ENCODE measurements at regions not wholly inside any gene's neighbourhood (a gene's known extent, or its start where the extent isn't known, plus 50 kb on each side); places are given as distances from the start of the nearest gene placed in this dataset.
"Not testable (repeated sequence)": the region's sequence is repeated elsewhere in the genome, so short reads cannot be mapped to it uniquely, and the experiment has no call there.

DNA sequence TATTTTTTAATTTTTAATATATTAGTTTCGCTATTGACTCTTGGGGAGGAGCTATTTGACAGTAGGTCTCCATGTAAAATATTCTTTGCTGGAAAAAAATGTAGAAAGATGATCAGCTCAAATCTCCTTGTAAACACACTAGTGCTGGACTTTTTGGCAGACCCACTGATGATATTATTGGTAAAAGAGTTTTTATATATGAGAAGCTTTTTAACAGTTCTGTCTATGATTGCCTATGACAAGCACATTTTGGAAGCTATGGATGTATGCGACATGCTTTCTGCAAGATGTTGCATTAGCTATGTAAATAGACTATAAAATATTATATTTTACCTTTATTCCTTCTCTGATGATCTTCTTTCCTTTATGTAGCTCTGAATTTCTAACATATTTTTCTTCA lies 928.5 kb downstream of the DNAJB9 start:
- in situ Hi-C loops (cut with MboI; ENCODE audit: low sequenced_read_pairs) = no loop called here
- H3K27me3 ChIP-seq (ENCODE audit: low read depth) = no peaks in the 10 kb centered on the region
- no peak for DNase-seq (ENCODE audit: low spot score in 2 of 2)

DNA sequence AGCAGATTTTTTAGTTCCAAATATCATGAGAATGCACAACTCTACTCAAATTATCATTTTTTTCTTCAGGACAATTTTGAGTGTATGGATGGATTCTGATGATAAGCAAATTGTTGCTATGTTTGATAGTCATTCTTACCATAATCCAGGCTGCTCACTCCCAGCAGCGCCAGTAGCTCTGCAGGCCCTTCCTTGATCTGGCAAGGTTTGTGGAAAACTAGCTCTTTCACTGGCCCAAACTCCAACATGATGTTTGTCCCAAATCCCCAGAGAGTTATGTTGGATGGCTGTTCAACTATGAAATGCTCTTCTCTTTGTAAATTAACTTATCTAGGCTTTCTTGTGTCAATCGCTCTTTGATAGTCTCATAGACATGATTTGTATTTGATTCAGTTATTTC lies 933.7 kb downstream of the DNAJB9 start:
- H3K9me3 ChIP-seq = no peaks in the 10 kb centered on the region
- H3K27me3 ChIP-seq (ENCODE audit: low read depth) = no peaks in the 10 kb centered on the region
- no peaks in the 10 kb centered on the region for H3K4me1 ChIP-seq
- no peaks in the 10 kb centered on the region for H3K36me3 ChIP-seq (replicated peaks)
- in situ Hi-C loops (cut with MboI; ENCODE audit: low sequenced_read_pairs) = no loop called here
- DNase-seq (ENCODE audit: low spot score in 2 of 2) = no peak
- H3K4me3 ChIP-seq = no peak overlapping the region

More for the DNA sequence above, 928.5 kb downstream of the DNAJB9 start:
- no peak overlapping the region for H3K4me3 ChIP-seq
- H3K4me1 ChIP-seq = no peaks in the 10 kb centered on the region
- H3K9me3 ChIP-seq = no peaks in the 10 kb centered on the region
- H3K36me3 ChIP-seq (replicated peaks) = no peaks in the 10 kb centered on the region

DNA sequence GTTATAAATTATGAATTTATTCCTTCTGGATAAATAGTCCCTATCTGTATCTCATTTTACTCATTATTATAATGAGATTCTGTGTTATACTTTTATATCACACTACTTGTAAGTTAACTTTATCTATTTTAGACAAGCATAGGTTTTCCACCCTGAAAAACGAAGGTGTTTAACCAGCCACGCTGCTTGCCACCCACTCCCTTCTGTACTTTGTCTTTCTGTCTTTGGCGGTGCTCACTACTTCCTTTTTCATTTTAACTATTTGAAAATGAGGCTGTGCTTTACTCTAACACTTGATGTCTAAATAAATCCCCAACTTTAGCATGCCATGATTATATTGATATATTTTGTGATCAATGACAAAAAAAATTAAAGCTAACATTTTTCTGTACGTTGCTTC lies 952.9 kb downstream of the DNAJB9 start:
- Histone ChIP-seq H3K27me3 (ENCODE audit: low read depth) (no peaks in the 10 kb centered on the region), H3K36me3 (replicated peaks) (no peaks in the 10 kb centered on the region), H3K4me1 (no peaks in the 10 kb centered on the region), H3K4me3 (no peak overlapping the region), H3K9me3 (no peaks in the 10 kb centered on the region)
- DNase-seq (ENCODE audit: low spot score in 2 of 2) = no peak
- in situ Hi-C loops (cut with MboI; ENCODE audit: low sequenced_read_pairs) = no loop called here

DNA sequence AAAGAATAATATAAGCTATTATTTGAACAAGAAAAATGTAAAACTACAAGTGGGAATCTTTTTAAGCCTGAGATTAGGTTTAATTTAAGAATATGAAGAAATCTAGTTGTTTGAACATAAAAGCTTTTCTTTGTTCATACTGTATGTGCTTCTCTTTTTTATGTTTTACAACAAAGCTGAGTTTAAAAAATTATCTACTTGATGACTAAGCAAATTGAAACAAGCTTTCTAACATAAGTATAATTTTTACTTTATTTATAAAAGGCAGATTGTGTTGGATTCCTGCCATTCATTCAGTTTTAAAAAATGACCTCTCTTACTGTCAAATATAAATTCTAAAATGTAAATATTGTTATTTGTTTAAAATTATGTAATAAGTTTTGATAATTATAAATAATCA lies 958.2 kb downstream of the DNAJB9 start:
- no peak for DNase-seq (ENCODE audit: low spot score in 2 of 2)
- no peaks in the 10 kb centered on the region for H3K27me3 ChIP-seq (ENCODE audit: low read depth)
- H3K4me3 ChIP-seq = no peak overlapping the region
- no peaks in the 10 kb centered on the region for H3K36me3 ChIP-seq (replicated peaks)
- in situ Hi-C loops (cut with MboI; ENCODE audit: low sequenced_read_pairs) = no loop called here
- no peaks in the 10 kb centered on the region for H3K9me3 ChIP-seq
- no peaks in the 10 kb centered on the region for H3K4me1 ChIP-seq

DNA sequence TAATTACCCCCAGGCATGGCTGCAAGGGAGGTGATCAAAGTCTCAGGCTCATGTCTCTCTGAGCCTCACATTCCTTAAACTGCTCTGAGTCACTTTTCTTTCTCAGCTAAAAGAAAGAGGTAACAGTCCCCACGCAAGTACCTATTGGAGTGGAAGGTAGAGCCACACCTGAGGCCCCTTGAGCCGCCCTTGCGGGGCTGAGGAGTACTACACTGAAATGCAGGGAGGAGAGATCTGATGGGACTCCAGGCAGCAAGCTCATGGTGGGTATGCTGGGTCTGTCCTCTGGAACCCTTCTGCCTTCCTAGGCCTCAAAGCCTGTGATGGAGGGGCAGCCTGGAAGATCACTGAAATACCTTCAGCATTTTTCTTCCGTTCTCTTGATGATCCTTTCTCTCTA lies 960.0 kb downstream of the DNAJB9 start:
- H3K27me3 ChIP-seq (ENCODE audit: low read depth) = no peaks in the 10 kb centered on the region

DNA sequence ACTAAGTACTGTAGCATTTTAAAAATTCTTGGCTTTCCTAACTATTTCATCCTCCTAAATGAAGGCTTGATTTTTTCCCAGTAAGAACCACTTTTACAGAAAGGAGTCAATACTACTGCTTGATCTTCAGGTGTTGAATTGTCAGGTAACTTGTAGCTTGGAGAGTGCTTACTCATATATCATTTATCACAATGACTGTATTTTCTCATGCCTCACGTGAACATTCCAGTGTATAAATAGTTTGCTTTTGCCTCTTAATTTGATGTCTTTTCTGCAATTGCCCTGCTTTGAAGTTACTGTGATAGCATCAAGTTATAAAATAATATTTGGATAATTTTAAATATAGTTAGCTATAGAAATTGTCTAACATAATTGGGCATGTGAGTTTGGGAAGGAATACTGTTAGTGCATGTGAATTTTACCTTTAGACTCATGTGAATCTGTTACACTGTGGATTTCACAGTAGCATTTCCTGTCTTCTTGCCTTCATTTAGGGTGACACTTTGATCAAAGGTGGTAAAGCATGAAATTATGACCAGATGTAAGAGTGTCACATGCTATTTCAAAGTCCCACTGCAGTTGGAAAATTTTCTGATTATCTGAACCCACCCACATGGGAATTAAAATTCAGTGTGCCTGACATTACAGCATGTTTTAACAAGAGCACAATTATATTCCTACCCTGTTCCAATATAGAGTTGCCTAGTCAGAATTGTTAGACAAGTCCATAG lies 962.8 kb downstream of the DNAJB9 start:
- in situ Hi-C loops (cut with MboI; ENCODE audit: low sequenced_read_pairs) = no loop called here
- Histone ChIP-seq H3K36me3 (replicated peaks) (no peaks in the 10 kb centered on the region), H3K9me3 (no peaks in the 10 kb centered on the region), H3K27me3 (ENCODE audit: low read depth) (no peaks in the 10 kb centered on the region), H3K4me3 (no peak overlapping the region), H3K4me1 (no peaks in the 10 kb centered on the region)
- DNase-seq (ENCODE audit: low spot score in 2 of 2) = no peak

More for the DNA sequence above, 960.0 kb downstream of the DNAJB9 start:
- no peaks in the 10 kb centered on the region for H3K4me1 ChIP-seq
- H3K36me3 ChIP-seq (replicated peaks) = no peaks in the 10 kb centered on the region
- H3K9me3 ChIP-seq = no peaks in the 10 kb centered on the region
- H3K4me3 ChIP-seq = no peak overlapping the region
- in situ Hi-C loops (cut with MboI; ENCODE audit: low sequenced_read_pairs) = no loop called here
- DNase-seq (ENCODE audit: low spot score in 2 of 2) = no peak

DNA sequence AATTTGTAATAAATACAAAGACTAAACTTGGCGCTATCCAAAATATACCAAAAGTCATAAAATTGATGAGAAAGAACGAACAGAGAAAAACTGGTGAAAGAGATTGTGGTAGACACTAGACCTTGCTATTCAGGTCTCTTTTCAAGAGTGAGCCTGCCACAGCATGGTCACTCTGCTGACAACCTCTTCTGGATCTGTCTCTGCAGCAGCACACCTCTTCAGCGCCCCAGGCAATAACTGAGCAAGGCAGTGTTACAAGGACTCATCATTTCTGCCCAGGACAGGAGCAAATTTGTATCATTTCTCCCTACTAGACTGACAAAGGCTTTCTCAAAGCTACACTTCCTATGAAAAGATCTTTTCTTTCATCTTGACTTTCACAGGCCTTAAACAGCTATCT lies 976.0 kb downstream of the DNAJB9 start:
- Histone ChIP-seq H3K27me3 (ENCODE audit: low read depth) (no peaks in the 10 kb centered on the region), H3K4me1 (no peaks in the 10 kb centered on the region), H3K9me3 (no peaks in the 10 kb centered on the region; the same call in 1 of the 2 replicates), H3K36me3 (replicated peaks) (no peaks in the 10 kb centered on the region), H3K4me3 (no peak overlapping the region)
- in situ Hi-C loops (cut with MboI; ENCODE audit: low sequenced_read_pairs) = no loop called here
- DNase-seq (ENCODE audit: low spot score in 2 of 2) = no peak

DNA sequence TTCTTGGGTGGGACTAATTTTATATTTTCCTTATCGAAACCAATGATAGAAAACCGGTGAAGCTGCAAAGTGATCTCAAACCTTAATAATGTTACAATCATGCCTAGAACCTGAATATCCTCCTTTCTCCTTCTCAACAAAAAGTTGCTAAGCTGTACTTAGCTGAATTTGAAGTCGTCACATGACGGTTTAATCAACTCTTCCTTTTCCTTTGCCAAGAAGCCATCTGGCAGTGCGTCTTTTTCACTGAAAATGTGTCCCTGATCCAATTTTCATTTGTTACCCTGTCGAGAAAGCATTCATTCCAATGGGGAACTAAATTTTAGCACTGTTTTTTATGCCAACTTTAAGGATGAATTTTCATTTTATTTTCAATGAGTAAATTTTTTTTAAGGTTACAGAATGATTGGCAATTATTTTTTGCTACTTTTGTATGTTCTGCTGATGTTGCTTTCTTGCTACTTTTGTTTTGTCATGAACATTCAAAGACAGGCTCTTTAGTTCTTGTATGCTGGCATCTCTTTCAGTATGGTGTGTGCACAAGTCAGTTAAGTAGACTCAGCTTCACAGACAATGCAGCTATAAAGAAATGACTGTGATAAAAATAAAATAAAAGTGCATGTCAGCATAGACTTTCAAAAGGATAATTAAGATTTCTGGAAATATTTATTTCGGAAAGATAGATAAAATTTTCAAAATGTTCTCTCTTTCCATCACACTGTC lies 980.0 kb downstream of the DNAJB9 start:
- in situ Hi-C loops (cut with MboI; ENCODE audit: low sequenced_read_pairs) = no loop called here
- Histone ChIP-seq H3K4me3 (no peak overlapping the region), H3K27me3 (ENCODE audit: low read depth) (no peaks in the 10 kb centered on the region), H3K9me3 (no peaks in the 10 kb centered on the region), H3K36me3 (replicated peaks) (no peaks in the 10 kb centered on the region), H3K4me1 (no peaks in the 10 kb centered on the region)
- DNase-seq (ENCODE audit: low spot score in 2 of 2) = no peak

DNA sequence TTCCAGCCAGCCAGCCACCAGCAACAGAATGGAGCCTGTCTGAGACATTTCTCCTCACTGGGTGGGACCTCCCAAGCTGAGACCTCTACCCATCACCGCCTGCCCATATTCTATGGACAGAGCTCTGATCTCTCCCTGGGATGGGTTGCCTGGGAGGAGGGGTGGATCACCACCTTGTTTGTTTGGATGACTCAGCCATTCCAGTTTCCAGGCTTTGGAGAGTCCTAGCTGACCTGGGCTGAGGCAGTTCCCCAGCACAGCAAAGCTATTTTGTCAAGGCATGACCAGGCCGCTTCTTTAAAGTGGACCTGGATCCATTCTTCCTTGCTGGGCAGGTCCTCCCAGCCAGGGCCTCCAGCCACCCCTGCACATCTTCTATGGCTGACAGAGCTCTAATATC lies 982.3 kb downstream of the DNAJB9 start:
- DNase-seq (ENCODE audit: low spot score in 2 of 2) = no peak

DNA sequence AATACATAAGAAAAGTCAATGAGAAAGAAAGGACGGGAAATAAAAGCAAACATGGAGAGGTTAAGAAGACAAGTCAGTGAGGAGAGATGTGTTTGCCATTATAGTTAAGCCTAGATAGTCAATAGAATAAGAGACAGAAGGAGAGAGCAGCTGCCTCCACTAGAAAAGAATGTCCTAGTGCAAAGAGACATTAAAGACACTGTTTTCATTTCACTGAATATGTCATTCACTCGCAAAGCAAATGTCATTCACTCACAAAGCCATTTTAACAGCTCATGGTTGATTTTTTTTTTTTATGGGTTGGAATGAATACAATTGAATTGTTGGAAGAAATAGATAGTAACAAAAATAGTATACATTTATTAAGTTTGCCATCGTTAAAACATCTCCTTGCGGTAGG lies 1007.6 kb downstream of the DNAJB9 start:
- Histone ChIP-seq H3K27me3 (ENCODE audit: low read depth) (no peaks in the 10 kb centered on the region), H3K36me3 (replicated peaks) (no peaks in the 10 kb centered on the region), H3K9me3 (no peaks in the 10 kb centered on the region), H3K4me3 (no peak overlapping the region), H3K4me1 (no peaks in the 10 kb centered on the region)
- in situ Hi-C loops (cut with MboI; ENCODE audit: low sequenced_read_pairs) = no loop called here
- no peak for DNase-seq (ENCODE audit: low spot score in 2 of 2)

More for the DNA sequence above, 982.3 kb downstream of the DNAJB9 start:
- H3K4me3 ChIP-seq = no peak overlapping the region
- in situ Hi-C loops (cut with MboI; ENCODE audit: low sequenced_read_pairs) = no loop called here
- H3K9me3 ChIP-seq = no peaks in the 10 kb centered on the region
- no peaks in the 10 kb centered on the region for H3K36me3 ChIP-seq (replicated peaks)
- H3K27me3 ChIP-seq (ENCODE audit: low read depth) = no peaks in the 10 kb centered on the region
- no peaks in the 10 kb centered on the region for H3K4me1 ChIP-seq

DNA sequence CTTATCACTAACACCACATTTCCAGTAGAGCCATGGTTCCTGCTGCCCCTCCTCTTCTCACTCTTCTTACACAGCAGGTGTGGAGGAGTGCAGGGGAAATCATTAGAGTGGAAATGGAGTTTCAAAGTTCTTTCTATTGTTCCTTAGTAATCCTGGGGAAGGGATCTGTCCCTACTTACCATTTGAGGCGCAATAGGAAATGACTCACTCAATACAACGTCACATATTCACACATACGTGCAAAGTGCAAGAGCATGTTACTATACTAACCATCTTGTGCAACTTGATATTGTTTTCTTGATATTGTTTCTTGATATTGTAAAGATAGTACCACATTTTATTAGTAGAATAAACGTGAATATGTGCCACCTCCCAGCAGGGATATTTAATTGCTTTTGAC lies 1010.2 kb downstream of the DNAJB9 start:
- no peaks in the 10 kb centered on the region for H3K36me3 ChIP-seq (replicated peaks)
- in situ Hi-C loops (cut with MboI; ENCODE audit: low sequenced_read_pairs) = no loop called here
- H3K4me1 ChIP-seq = no peaks in the 10 kb centered on the region
- no peak overlapping the region for H3K4me3 ChIP-seq
- H3K9me3 ChIP-seq = no peaks in the 10 kb centered on the region
- H3K27me3 ChIP-seq (ENCODE audit: low read depth) = no peaks in the 10 kb centered on the region
- no peak for DNase-seq (ENCODE audit: low spot score in 2 of 2)

DNA sequence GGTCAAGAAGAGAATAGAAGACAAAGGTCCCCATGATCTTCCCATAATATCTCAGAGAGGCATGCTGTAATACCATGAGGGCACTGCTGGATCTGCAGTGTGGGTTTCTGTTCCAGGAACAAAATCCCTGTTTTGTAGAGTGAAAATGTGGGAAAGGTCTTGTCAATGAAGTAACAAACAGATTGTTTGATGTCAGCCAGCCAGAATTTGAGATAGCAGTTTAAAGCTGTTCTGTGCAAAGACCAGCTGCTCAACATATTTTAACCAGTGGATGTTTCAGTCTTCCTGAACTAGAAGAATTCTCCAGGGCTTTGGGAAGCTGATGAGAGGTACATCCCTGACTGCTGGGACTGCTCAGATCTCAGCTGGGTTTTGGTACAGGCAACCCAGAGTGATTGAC lies 1012.5 kb downstream of the DNAJB9 start:
- Histone ChIP-seq H3K27me3 (ENCODE audit: low read depth) (no peaks in the 10 kb centered on the region), H3K9me3 (no peaks in the 10 kb centered on the region), H3K36me3 (replicated peaks) (no peaks in the 10 kb centered on the region), H3K4me1 (no peaks in the 10 kb centered on the region), H3K4me3 (no peak overlapping the region)
- no peak for DNase-seq (ENCODE audit: low spot score in 2 of 2)
- in situ Hi-C loops (cut with MboI; ENCODE audit: low sequenced_read_pairs) = no loop called here

DNA sequence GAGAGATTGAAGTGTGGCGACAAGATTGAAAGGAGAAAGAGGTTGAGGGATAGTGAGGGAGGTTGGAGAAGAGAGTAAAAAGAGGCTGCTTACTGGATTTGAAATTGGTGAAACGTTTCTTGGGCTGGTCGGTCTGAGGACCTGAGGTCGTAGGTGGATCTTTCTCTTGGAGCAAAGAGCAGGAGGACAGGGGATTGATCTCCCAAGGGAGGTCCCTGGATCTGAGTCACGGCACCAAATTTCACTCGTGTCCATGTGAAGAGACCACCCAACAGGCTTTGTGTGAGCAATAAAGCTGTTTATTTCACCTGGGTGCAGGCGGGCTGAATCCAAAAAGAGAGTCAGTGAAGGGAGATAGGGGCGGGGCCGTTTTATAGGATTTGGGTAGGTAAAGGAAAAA lies 1027.3 kb downstream of the DNAJB9 start:
- not testable (repeated sequence) for H3K4me3 ChIP-seq; DNase-seq (ENCODE audit: low spot score in 2 of 2); H3K36me3 ChIP-seq (replicated peaks)

DNA sequence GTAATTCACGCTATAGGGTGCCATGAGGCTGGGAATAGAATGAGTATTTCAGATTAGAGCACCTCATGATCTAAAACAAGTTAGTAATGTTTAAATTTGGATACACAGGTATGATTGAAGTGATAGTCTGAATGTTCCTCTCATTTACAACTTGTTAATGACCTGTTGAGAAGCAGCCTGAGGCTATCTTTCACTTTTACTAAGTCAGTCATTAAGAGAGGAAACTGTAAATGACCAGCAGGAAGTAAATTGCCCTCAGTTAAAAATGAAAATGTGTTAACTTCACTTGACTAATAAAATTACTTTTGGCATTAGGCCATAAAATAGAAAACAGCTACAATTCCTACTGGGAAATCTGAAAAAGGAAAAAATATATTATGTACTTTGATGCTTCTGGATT lies 1042.0 kb downstream of the DNAJB9 start:
- H3K4me3 ChIP-seq = no peak overlapping the region
- DNase-seq (ENCODE audit: low spot score in 2 of 2) = no peak
- H3K9me3 ChIP-seq = no peaks in the 10 kb centered on the region
- no peaks in the 10 kb centered on the region for H3K36me3 ChIP-seq (replicated peaks)
- in situ Hi-C loops (cut with MboI; ENCODE audit: low sequenced_read_pairs) = no loop called here
- H3K27me3 ChIP-seq (ENCODE audit: low read depth) = no peaks in the 10 kb centered on the region; the same call in 1 of the 2 replicates
- H3K4me1 ChIP-seq = no peaks in the 10 kb centered on the region

More for the DNA sequence above, 1027.3 kb downstream of the DNAJB9 start:
- H3K9me3 ChIP-seq; in situ Hi-C loops (cut with MboI; ENCODE audit: low sequenced_read_pairs); H3K27me3 ChIP-seq (ENCODE audit: low read depth); H3K4me1 ChIP-seq: not testable (repeated sequence)
